HL-60 (cell line): ENCODE measurements at regions not wholly inside any gene's neighbourhood (a gene's known extent, or its start where the extent isn't known, plus 50 kb on each side); places are given as distances from the start of the nearest gene placed in this dataset.

Experiments used
- GABPA ChIP-seq: IDR thresholded peaks from 2 replicates; pipeline ENCODE4 v1.6.1; 2012; ENCODE audit warnings: low read depth
- POLR2AphosphoS5 ChIP-seq: IDR thresholded peaks from 2 replicates; pipeline ENCODE4 v1.6.1; 2012; ENCODE audit warnings: low read depth
- TF ChIP-seq, protein P1 (sequence below): IDR thresholded peaks from one replicate; pipeline ENCODE4 v1.5.1; 2011; ENCODE audit warnings: low read length, control low read depth, inconsistent platforms; ENCODE audit not compliant: insufficient read depth

DNA sequence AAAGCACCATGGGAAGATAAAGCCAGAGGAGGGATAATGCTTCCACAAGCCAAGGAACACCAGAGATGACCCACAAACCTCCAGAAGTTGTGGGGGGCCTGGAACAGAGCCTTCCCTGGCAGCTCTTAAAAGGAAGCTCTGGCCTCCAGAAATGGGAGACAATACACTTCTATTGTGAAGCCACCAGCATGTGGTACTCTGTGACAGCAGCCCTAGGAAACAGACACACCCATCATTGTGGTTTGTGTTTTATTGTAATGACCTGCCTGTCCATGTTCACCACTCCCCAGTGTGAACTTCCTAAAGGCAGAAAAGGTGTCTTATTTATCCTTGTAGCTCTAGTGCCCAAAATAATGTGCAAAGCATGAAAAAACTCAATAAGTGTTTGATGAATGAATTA, 264.1 kb upstream of the GATB start:
- TF ChIP-seq, protein P1, sequence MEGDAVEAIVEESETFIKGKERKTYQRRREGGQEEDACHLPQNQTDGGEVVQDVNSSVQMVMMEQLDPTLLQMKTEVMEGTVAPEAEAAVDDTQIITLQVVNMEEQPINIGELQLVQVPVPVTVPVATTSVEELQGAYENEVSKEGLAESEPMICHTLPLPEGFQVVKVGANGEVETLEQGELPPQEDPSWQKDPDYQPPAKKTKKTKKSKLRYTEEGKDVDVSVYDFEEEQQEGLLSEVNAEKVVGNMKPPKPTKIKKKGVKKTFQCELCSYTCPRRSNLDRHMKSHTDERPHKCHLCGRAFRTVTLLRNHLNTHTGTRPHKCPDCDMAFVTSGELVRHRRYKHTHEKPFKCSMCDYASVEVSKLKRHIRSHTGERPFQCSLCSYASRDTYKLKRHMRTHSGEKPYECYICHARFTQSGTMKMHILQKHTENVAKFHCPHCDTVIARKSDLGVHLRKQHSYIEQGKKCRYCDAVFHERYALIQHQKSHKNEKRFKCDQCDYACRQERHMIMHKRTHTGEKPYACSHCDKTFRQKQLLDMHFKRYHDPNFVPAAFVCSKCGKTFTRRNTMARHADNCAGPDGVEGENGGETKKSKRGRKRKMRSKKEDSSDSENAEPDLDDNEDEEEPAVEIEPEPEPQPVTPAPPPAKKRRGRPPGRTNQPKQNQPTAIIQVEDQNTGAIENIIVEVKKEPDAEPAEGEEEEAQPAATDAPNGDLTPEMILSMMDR = no peak
- TF ChIP-seq POLR2AphosphoS5 = no peak
- no peak for TF ChIP-seq GABPA
